ENCODE measurements at regions not wholly inside any gene's neighbourhood (a gene's known extent, or its start where the extent isn't known, plus 50 kb on each side); places are given as distances from the start of the nearest gene placed in this dataset.
"Not testable (repeated sequence)": the region's sequence is repeated elsewhere in the genome, so short reads cannot be mapped to it uniquely, and the experiment has no call there.

- no peak for DNase-seq
These were observed 128.4 kb upstream of the PHYHIPL start for GRCh38 chr10:59047957-59048618.

- DNase-seq, result not testable (repeated sequence)
These were observed 122.9 kb upstream of the PHYHIPL start for GRCh38 chr10:59053502-59053901.

GRCh38 chr10:59055045-59055444 lies 121.4 kb upstream of the PHYHIPL start:
- no peak for DNase-seq

- DNase-seq, result no peak
These were observed 119.1 kb upstream of the PHYHIPL start for GRCh38 chr10:59057345-59057744.

GRCh38 chr10:59060852-59061251 lies 115.6 kb upstream of the PHYHIPL start:
- DNase-seq, result no peak

GRCh38 chr10:59063491-59063890 lies 113.0 kb upstream of the PHYHIPL start:
- DNase-seq, result no peak

GRCh38 chr10:59064080-59064692 lies 112.3 kb upstream of the PHYHIPL start:
- DNase-seq, result no peak

- DNase-seq, result no peak
These were observed 111.5 kb upstream of the PHYHIPL start for GRCh38 chr10:59064759-59065539.

- DNase-seq, result no peak
These were observed 107.8 kb upstream of the PHYHIPL start for GRCh38 chr10:59068581-59069191.

GRCh38 chr10:59072038-59072437 lies 104.4 kb upstream of the PHYHIPL start:
- DNase-seq, result no peak

- DNase-seq, result no peak
These were observed 102.9 kb upstream of the PHYHIPL start for GRCh38 chr10:59073456-59074053.

- DNase-seq, result no peak
These were observed 100.9 kb upstream of the PHYHIPL start for GRCh38 chr10:59075576-59075975.

- no peak for DNase-seq
These were observed 98.6 kb upstream of the PHYHIPL start for GRCh38 chr10:59077855-59078254.

- no peak for DNase-seq
These were observed 97.5 kb upstream of the PHYHIPL start for GRCh38 chr10:59078978-59079377.

GRCh38 chr10:59079386-59080226 lies 96.8 kb upstream of the PHYHIPL start:
- DNase-seq, result no peak

- no peak for DNase-seq
These were observed 94.2 kb upstream of the PHYHIPL start for GRCh38 chr10:59082249-59082648.

- no peak for DNase-seq
These were observed 91.4 kb upstream of the PHYHIPL start for GRCh38 chr10:59085054-59085453.

GRCh38 chr10:59085711-59086502 lies 90.5 kb upstream of the PHYHIPL start:
- DNase-seq, result no peak

- no peak for DNase-seq
These were observed 89.0 kb upstream of the PHYHIPL start for GRCh38 chr10:59087486-59087885.

GRCh38 chr10:59088912-59089573 lies 87.4 kb upstream of the PHYHIPL start:
- no peak for DNase-seq
